Tongue (tissue), 1 donor: ENCODE measurements at regions not wholly inside any gene's neighbourhood (a gene's known extent, or its start where the extent isn't known, plus 50 kb on each side); places are given as distances from the start of the nearest gene placed in this dataset.

Source experiments
- DNase-seq: peaks from one replicate; pipeline ENCODE4 v3.0.0-alpha.2; 2015

DNA sequence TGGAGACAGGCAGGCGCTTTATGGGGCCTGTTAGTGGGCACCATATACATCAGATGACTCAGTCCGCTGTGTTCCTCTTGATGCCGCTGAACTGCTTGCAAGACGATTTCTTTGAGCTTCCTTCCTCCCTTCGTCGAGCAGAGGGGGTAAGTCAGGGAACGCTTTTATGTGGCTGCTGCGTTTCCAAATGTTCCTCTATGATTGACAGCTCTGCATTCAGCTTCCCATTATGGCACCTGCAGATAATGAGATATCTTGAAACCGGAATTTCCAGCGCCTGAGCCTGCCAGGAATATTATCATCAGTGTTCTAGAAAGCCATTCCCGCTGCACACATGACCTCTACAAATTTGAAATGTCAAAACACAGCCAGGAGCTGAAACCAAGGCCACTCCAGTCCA, 257.0 kb downstream of the TSHZ3 start:
- no peak for DNase-seq

DNA sequence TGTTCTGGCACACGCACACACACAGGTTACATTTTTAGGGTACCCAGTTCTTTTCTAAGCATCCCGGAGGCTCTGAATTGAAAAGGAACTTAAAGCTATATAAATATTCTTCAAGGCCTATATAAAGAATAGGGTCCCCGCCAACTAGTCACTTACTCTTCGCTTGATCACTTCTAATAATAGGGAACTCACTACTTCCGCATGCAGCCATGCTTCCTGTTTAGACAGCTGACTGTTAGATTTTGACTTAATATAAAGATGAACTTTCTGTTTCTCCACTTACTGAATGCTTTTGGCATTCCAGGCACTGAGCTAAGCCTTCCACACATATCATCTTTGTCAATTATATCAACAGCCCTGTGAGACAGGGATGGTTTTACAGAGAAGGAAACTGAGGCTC, 259.6 kb downstream of the TSHZ3 start:
- DNase-seq: no peak

DNA sequence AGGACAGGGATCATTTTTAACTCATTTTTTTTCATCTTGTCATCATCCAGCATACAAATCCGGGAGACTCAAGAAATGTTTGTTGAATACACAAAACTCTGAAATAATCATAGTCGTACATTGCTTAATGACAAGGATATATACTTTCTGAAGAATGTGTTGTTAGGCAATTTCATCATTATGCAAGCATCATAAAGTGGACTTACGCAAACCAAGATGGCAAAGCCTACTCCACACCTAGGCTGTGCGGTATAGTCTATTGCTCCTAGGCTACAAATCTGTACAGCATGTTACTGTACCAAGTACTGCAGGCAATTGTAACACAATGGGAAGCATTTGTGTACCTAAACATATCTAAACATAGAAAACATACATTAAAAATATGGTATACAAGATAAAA, 264.1 kb downstream of the TSHZ3 start:
- no peak for DNase-seq

DNA sequence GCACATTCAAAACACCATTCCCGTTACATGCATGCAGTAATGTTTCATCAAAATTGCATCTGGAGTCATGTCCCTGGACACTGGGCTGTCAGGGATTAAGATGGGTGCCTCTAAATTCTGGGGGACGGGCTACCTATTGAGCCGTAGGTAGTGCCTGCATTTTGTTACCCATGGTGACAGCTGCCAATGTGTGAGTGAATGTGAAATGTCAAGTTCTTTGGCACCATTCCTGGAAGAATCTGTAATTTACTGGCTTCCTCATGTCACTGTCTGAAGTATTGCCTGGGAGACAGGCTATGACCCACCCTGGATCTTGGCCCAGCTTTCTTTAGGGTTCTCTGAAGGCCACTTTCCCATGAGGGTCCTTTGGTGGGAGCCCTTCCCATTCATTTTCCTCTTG, 266.1 kb downstream of the TSHZ3 start:
- no peak for DNase-seq

DNA sequence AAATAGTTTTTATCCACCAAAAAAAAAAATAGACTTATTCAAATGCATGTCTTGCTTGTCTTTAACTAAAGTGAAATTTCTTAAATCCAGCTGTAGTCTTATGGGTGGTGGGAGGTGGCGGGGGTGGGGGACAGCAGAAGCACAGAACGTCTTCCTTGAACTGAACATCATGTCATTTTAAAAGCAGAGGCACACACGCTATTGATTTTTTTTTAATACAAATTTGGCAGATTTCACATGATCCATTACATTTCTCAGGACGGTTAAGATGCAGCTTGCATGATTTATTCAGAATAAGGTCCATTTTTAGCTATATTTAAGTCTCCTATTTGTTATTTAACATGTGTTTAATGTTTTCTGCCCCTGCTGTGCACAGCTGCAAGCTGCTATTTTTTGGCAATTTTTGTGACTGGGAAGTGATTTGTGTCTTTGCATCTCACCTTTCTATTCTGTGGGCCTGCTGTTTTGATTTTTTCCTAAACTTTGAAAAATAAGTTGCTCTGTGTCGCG, 274.0 kb downstream of the TSHZ3 start:
- no peak for DNase-seq

DNA sequence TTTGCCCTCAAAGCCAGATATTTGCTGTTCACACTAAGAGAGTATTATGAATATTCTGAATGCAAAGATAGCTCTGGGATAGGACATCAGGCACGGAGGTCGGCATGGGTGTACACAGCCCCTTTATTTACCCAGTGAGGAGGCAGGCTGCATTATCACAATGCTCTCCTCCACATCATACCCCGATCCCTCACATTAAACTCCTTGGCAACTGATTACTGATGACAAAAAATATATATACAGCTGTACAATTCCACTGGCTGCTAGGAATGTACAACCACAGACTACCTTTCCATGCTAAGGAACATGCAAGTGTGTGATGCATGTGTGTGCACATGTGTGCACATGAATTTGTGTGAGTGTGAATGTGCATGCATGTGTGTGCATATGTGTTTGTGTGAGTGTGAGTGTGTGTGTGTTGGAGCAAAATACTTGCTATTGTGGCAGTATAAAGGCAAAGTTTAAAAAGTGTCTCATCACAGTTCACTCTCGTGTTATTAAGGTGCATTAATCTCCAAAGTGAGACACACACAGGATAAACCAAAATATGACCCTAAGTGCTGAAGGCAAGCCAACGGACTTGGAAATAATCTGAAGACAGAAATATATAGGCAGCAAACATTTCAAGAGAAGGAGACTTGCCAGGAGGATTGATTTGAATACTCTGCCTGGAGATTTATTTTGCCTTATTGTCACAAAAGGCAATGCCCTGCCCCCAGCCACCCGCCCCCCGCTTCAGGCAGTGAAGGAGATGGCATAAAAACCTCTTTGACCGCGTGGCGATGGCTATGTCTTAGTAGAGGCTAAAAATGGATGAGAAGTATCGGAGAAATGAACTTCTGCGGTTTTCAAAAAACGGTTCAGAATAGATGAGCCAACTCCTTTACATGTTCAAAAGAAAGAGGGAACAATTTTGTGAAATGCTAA, 274.8 kb downstream of the TSHZ3 start:
- no peak for DNase-seq

DNA sequence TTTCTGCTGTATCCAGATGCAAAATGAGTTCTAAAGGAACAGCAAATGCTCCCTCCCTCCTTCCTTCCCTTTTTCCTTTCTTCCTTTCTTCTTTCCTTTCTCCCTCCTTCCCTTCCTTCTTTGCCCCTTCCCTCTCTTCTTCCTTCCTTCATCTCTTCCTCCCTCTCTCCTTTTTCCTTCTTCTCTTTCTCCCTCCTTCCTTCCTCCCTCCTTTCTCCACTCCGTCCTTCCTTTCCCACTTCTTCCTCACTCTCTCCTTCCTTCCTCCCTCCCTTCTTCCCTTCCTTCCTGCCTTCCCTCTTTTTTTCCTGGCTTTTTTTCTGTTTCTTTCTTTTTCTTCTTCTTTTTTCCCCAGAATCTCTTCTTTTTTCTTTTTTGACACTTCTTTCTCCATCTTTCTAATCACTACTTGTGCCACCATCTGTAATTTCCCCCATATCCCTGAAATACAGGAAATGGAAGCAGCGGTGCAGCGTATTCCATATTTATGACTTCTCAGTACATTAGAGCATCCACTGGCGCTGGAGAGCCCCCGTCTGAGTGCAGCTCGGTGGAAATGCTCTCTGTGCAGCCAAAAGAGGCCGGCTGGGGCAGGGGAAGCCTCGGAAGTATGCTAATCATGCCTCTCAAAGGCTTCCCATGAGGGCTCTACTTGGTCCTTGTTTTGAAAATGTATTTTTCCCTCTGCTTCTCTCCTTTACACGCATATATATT, 275.6 kb downstream of the TSHZ3 start:
- DNase-seq: peak; percentile 48

DNA sequence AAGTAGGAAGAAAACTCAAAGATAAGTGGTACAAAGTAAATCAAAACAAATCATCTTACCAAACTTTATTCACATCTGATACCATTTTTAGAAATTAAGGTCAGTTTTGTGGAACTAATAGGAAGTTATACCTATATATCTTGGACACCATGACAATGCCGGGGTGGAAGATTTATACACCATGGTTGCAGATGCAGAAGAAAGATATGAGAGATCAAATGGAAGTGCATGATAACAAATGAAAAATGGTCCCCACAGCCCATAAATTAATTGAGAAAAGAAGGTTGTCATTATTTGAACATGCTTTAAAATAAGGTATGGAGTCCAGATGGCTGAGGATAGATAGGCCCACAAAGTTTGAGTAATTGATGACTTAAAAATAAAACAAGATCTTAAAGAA, 276.8 kb downstream of the TSHZ3 start:
- no peak for DNase-seq

DNA sequence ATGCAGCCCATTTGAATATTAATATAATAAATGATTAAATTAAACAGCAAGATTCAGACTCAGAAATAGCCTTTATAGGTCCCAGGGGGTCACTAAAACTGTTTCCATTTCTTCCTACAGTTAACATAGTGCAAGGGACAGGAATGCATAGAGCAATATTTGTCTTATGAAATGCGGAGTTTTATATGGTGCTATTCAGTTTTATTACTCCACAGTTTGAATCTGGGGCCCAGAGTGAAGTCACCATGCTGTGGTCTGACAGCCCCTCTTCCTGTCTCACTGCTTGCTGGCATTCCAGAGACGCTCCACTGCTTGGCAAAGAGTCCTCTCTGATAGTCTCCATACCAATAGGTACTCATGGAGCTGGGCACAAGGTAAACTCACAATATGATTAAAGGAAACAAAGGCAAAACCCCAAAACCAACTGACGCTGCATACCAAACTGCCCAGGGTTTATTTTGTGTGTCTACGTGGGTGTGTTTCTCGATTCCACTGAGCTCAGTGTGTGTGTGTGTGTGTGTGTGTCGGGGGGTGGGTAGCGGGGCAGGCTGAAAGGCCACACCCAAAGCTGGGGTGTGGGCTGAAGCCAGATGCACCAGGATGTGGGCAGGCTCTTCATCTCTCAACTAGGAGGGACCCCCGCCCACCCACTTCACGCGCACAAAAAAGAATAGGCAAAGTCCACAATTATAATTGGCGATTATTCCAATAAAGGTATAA, 277.9 kb downstream of the TSHZ3 start:
- no peak for DNase-seq

DNA sequence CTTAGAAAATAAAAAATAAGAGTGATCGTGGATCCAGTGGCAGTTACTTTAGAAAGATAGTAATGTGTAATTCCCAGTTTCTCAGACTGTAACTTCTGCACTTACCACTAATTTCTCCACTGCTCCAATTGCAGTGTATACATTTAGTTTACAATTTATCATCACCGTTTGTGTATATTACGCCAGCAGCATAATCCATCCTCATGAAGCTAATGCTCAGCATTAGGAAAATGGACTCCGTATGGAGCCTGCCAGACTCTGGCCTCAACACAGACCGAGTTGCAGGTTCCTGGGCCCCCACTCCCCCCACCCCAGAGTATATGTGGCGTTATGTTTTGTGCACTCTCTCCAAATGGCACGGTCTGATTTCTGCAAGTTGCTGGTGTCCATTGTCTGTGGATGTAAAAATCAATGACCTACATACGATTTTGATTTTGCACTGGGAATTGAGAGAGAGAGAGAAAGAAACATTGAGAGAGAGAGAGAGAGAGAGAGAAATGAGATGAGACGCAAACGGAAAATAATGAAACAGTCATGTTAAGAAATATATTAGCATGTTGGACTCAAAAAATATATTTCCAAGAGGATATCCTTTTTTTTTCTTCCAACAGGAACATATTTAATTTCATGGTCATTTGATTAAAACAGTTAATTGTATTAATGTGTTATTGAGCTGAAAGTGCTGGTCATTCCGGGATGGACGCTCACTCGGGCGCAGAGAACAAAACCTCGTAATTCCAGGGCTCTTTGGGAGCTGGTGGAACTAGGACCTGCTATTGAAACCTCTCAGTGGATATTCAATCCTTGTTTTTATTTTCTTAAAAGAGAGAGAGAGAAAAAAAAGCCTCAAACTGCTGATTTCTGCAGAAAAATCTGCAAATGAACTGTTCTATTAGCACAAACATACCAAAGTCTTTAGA, 278.8 kb downstream of the TSHZ3 start:
- no peak for DNase-seq

DNA sequence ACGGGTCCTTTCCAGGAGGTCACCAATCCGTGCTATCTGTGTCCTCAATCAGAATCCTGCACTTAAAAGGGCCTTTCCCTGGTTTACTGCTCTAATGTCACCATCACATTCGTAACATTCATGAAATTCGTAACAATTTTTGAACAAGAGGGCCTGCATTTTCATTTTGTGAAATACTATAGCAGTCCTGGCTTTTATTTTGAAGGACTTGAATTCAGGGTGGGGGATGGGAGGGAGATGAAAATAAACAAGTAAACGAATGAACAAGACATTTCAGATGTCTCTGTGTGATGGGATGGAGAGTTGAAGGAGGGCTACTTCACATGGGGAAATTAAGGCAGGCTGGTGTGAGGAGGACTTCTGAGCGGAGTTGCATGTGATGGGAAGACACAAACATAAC, 281.0 kb downstream of the TSHZ3 start:
- no peak for DNase-seq

DNA sequence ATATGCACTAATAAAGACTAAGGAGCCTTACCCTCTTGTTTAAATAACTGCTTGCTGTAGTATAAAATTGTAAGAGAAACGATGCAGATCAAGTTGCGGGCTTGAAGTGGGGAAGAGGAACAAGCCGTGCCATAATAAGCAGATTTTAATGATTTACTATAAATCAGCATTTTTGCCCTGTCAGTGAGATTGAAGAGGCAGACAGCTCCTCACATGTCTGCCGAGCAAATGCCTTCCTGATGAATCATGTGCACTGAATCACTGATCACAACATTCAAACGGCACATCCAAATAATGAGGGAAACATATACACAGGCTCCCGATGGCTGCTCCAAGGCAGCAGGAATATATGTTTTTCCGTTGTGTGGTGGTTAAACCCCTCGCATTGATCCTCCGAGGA, 282.9 kb downstream of the TSHZ3 start:
- DNase-seq: no peak

DNA sequence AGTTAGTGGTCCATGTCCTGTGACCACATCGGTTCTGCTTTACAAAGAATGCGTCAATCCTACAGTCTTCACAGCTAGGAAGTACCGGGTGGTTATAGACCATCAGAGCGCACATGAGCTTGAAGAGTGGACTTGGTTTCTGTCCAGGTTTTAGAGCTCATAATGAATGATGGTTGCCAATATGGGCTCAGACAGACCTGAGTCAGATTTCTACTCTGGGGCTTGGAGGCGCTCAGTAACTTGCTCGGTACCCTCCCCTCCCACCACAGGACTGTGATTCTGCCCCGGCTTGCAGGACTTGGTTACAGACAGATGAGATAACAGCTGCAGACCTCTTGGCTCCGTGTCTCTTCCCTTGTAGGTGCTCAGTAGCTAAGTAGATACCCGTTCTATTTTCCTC, 284.7 kb downstream of the TSHZ3 start:
- DNase-seq: peak; percentile 65

DNA sequence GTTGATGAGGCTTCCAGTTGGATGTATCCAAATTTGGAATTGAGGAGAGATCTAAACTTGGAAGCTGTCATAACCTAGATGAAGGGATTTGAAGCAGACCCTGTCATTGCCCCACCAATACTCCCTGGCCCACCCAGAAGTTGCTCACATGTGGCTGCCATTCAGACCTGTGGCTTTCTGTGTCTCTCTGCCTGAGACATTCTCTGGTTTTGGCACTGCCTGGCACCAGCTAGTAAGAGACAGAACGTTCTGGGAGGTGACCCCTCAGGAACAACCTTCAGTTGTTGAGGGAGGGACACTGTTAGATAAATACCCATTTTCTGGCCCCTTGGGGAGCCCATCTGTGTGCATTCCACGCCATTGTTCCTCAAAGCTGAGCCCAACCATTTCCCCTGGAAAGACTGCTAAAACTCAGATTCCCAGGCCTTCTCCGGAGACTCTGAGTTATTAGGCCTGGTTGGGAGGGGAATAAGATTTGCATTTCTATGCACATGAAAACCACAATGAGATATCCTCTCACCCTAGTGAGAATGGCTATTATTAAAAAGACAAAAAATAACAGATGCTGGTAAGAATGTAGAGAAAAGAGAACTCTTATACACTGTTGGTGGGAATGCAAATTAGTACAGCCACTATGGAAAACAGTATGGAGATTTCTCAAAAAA, 290.4 kb downstream of the TSHZ3 start:
- no peak for DNase-seq

DNA sequence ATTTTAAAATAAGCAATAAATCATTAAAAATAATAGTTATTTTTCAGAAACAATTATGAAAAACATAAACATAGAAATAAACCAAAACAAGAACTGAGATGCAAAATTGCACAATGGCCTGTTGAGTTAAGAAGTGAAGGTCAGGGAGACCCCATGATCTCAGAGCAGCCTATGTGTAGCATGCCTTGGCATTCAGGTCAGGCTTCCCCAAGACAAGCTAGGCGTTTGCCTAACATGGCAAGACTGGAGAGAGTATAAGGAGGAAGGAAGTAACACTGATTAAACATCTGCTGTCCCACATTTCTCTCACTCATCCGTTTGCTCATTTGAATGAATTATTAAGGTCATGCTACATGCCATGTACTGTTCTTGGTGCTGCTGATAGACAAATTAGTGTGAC, 291.8 kb downstream of the TSHZ3 start:
- no peak for DNase-seq

DNA sequence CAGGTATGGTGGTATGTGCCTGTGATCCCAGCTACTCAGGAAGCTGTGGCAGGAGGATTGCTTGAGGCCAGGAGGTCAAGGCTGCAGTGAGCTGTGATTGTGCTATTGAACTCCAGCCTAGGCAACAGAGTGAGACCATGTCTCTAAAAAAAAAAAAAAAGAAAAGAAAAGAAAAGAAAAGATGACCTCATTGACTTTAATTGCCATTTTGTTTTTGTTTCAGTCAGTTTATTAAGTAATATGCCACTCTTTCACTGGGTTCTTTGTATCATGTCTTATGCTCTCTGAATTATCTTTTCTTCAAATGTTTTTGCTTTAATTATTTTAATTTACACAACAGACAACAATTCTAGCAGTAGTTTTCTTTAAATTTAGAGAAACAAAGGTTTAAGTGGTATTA, 293.8 kb downstream of the TSHZ3 start:
- no peak for DNase-seq

DNA sequence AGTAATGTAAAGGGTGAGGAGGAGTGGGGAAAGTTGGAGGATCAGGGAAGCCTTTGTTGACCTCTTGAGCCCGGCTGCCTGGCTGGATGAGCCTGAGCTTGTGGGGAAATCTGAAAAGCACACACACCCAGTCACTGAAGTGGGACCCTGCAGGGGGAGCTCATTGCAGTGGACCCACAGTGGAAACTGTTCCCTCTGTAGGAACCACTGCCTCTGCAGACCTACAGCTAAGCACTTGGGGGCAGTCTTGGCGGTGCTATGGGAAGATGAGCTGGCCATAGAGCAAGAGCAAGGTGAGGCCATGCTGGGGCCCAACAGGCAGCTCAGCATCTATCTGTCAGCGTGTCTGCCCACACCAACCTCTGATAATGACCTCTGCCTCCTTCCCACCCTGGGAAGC, 294.8 kb downstream of the TSHZ3 start:
- DNase-seq: peak; percentile 22

DNA sequence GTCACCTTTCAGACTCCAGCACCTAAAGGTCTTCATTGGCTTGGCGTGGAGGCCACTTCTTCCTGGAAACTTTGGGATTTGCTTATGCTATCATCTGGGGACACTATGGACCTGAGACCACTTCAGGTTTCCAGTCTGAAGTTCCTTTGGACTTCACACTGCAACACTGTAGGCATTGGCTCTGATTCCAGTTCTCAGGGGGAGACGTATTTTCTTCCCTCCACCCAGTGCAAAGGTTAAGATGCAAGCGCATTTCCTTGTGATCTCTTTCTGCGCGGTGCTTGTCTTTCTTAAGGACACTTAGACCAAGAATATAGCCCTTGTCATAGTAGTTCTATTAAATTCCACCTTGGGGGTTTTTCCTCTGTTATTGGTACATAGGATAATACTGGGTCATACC, 299.8 kb downstream of the TSHZ3 start:
- no peak for DNase-seq

DNA sequence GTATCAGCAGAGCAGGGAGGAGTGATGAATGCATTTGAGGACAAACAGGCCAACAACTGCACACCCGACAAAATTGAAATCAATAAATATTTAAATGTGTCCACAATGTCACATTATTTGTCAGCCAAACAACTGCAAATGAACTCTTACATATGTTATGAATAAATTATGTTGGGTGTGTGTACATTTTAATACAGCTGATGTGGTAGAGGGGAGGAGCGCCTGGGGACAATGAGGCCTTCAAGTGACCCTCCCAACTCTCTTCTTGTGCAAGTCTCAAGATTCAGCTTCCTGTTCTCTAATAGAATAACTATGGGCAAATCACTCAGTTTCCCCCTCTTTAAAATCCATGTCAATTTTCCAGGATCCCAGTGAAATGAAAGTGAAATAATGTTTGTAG, 303.2 kb downstream of the TSHZ3 start:
- DNase-seq: no peak

DNA sequence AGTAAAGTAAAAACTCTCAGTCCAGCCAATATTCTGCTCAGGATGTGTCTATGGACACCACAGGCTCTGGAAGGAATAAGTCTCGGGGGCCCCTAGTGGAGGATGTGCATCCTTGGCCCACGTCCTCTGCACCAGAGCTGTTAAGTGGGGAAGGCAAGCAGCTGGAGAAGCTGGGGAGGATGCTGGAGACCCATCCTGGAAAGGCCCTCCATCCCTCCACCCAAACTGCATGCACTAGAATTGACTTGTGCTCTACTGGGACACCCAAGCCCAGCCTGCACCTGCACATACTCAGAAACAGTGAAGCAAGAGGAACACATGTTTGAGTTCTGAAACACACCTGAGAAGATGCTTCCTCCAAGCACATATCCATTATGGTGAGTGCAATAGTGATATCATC, 307.8 kb downstream of the TSHZ3 start:
- DNase-seq: peak; percentile 43

DNA sequence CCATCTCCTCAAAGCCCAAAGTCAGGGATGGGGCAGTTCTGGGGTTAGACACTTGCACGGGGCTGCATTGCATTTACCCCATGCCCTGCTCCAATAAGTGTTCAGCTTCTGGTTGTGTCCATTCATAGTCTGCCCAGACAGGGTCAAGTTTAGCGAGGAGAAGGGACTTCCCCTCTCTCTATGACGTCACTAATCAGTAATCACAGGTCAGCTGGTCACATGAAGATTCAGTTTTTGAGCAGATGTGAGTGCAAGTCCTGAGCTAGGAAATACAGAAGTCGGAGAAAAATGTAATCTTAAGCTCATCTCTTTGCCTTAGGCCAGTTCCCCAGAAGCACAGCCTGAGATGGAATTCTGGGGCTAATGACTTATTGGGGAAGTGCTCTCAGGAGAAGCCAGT, 310.1 kb downstream of the TSHZ3 start:
- no peak for DNase-seq
